Stomach (tissue), 4 donors: ENCODE measurements at regions not wholly inside any gene's neighbourhood (a gene's known extent, or its start where the extent isn't known, plus 50 kb on each side); places are given as distances from the start of the nearest gene placed in this dataset.

Experiments
- EP300 ChIP-seq: sonication (generic); formaldehyde crosslinking; IDR thresholded peaks from one replicate; pipeline ENCODE4 v1.6.1; 2017; ENCODE audit warnings: antibody characterized with exemption
- POLR2A ChIP-seq, 4 donors: fragments of 450-650 bp; IDR thresholded peaks; one replicate each; pipeline ENCODE4 v1.6.1; 2016; ENCODE audit warnings: antibody characterized with exemption in 4 of 4, control low read depth in 2 of 4, mild to moderate bottlenecking in 1 of 4, moderate library complexity in 1 of 4
- POLR2AphosphoS5 ChIP-seq, 3 donors: sonication (generic); formaldehyde crosslinking; IDR thresholded peaks; one replicate each; pipeline ENCODE4 v1.6.1; 2016; ENCODE audit warnings: antibody characterized with exemption in 3 of 3
- TF ChIP-seq, protein P1 (sequence below), 7 experiments: fragments of 450-650 bp in 4 of 7; fragments of 200-600 bp in 3 of 7; sonication (generic) in 3 of 7; IDR thresholded peaks; one replicate each; pipeline ENCODE4 v1.5.1; 2016 to 2019; ENCODE audit warnings: antibody characterized with exemption in 7 of 7, control low read depth in 2 of 7, mild to moderate bottlenecking in 1 of 7

DNA sequence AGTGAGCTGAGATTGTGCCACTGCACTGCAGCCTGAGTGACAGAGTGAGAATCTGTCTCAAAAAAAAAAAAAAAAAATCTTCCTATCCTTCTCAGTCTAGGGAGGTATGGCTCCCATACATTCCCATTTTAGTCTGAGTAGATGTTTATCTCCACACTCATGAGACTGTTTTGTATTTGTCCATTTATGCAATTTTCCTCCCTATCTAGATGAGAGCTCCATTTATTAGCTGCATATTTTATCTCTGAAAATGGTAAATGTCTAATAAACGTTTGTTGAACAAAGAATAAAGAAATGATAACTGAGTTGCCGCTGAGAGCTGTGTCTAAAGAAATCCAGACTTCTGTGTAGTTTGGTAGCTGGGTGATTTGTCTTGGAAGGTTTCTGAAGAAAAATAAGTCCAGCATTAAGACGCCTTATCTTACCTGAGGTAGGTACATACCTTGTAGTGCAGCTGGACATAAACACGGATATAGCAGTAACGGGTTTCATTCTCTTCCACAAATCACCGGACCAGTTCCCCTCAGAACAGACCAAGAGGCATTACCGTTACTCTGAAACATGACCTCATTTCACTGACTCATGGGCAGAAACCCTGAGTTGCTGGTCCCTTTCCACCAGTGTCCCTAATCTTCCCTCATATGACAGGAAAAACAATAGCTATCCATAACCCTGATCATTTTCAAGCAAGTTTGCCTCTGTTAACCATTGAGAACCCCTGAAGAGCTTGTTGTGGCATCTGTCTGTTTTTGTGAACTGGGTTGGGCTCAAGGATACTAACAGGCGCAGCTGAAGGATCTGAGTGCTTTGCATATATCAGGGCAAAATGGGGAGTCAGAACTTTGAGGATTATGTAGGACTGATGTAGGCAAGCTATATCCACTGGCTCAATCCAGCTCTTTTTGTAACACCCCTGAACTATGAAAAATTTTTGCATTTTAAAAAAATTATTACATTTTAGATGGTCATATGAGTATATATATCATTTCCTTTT is 177.4 kb upstream of the XYLT1 start:
- no peak for TF ChIP-seq POLR2A (IDR thresholded peaks at IDR 0.05)
- TF ChIP-seq, protein P1, sequence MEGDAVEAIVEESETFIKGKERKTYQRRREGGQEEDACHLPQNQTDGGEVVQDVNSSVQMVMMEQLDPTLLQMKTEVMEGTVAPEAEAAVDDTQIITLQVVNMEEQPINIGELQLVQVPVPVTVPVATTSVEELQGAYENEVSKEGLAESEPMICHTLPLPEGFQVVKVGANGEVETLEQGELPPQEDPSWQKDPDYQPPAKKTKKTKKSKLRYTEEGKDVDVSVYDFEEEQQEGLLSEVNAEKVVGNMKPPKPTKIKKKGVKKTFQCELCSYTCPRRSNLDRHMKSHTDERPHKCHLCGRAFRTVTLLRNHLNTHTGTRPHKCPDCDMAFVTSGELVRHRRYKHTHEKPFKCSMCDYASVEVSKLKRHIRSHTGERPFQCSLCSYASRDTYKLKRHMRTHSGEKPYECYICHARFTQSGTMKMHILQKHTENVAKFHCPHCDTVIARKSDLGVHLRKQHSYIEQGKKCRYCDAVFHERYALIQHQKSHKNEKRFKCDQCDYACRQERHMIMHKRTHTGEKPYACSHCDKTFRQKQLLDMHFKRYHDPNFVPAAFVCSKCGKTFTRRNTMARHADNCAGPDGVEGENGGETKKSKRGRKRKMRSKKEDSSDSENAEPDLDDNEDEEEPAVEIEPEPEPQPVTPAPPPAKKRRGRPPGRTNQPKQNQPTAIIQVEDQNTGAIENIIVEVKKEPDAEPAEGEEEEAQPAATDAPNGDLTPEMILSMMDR (IDR thresholded peaks at IDR 0.05), result no peak
- TF ChIP-seq POLR2AphosphoS5 (IDR thresholded peaks at IDR 0.05), result no peak
- TF ChIP-seq EP300, result no peak
